Transverse colon (tissue), 4 donors: ENCODE measurements at regions not wholly inside any gene's neighbourhood (a gene's known extent, or its start where the extent isn't known, plus 50 kb on each side); places are given as distances from the start of the nearest gene placed in this dataset.

Experiments used
- CTCF ChIP-seq, 5 experiments: fragments of 200-600 bp in 3 of 5; fragments of 450-650 bp in 2 of 5; sonication (generic) in 3 of 5; IDR thresholded peaks; 1 replicate in 2 of 5; 2 replicates in 3 of 5; pipeline ENCODE4 v1.5.1; 2016 to 2017; ENCODE audit warnings: antibody characterized with exemption in 5 of 5, inconsistent platforms in 3 of 5, mild to moderate bottlenecking in 2 of 5, moderate library complexity in 1 of 5
- EP300 ChIP-seq: sonication (generic); formaldehyde crosslinking; IDR thresholded peaks from one replicate; pipeline ENCODE4 v1.6.1; 2017; ENCODE audit warnings: antibody characterized with exemption, low read depth
- POLR2A ChIP-seq: fragments of 450-650 bp; IDR thresholded peaks from one replicate; pipeline ENCODE4 v1.6.1; 2016; ENCODE audit warnings: antibody characterized with exemption, mild to moderate bottlenecking, moderate library complexity
- POLR2AphosphoS5 ChIP-seq, 3 donors: sonication (generic); formaldehyde crosslinking; IDR thresholded peaks; one replicate each; pipeline ENCODE4 v1.6.1; 2016; ENCODE audit warnings: antibody characterized with exemption in 3 of 3

GRCh38 chr2:215615803-215616174 is 179.9 kb upstream of the FN1 start:
- no peak for TF ChIP-seq CTCF (IDR thresholded peaks at IDR 0.05)
- no peak for TF ChIP-seq POLR2AphosphoS5 (IDR thresholded peaks at IDR 0.05)
- TF ChIP-seq POLR2A, result no peak
- no peak for TF ChIP-seq EP300
